ENCODE measurements at regions not wholly inside any gene's neighbourhood (a gene's known extent, or its start where the extent isn't known, plus 50 kb on each side); places are given as distances from the start of the nearest gene placed in this dataset.
"Not testable (repeated sequence)": the region's sequence is repeated elsewhere in the genome, so short reads cannot be mapped to it uniquely, and the experiment has no call there.

DNA sequence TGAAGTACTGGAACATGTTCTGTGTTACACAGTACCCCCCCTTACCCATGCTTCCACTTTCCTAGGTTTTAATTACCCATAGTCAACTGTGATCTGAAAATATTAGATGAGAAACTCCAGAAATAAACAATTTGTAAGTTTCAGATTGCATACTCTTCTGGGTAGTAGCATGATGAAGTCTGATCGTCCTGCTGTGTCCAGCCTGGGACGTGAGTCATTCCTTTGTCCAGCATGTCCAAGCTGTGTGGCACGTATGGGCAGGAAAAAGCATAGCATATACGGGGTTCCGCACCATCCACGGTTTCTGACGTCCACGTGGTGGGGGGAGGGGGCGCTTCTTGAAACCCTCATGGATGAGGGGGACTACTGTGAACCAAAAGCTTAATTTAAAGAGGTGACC lies 70.7 kb upstream of the CRYM start:
- H3K4me3 Mint-ChIP-seq; H3K9me3 Mint-ChIP-seq; intact Hi-C loops (cut with micrococcal nuclease); H3K27me3 Mint-ChIP-seq; H3K27ac Mint-ChIP-seq; H3K4me1 Mint-ChIP-seq (ENCODE audit: low read depth): not testable (repeated sequence)
- H3K36me3 Mint-ChIP-seq (ENCODE audit: low read depth): peaks cover 23% of the 10 kb centered on the region

GRCh38 chr16:21347538-21347937 lies 69.4 kb upstream of the CRYM start:
- H3K4me3 Mint-ChIP-seq; H3K27ac Mint-ChIP-seq; H3K27me3 Mint-ChIP-seq; H3K9me3 Mint-ChIP-seq; H3K4me1 Mint-ChIP-seq (ENCODE audit: low read depth); intact Hi-C loops (cut with micrococcal nuclease): not testable (repeated sequence)
- H3K36me3 Mint-ChIP-seq (ENCODE audit: low read depth): peaks cover 23% of the 10 kb centered on the region

DNA sequence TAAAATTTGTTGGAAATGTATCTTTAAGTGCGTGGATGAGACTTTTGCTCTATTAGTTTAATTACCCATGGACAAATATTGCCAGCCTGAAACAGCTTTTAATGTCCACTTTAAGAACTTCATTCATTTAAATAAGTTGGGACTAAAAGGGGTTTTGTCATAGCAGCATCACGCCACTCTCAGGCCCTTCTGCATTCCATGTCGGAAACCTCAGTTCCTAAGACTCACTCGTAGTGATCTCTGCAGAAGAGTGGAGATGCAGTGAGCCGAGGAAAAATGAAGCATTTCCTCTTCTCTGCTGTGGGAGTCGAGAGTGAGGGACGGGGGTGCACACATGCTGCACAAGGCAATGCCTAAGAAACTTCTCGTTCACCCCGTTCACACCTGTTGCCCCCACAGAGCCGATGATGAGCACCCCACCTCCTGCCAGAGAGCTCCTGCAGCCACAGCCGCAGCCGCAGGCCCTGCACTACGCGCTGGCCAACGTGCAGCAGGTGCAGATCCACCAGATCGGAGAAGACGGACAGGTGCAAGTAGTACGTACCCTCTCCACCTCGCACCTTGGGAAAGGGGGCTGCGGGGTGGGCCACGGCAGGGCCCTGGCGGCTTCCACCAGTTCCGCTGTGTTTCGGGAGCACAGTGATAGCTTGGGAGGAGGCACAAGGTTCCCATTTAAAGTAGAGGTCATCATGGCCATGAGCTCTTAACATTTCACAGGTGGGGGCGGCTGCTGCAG lies 68.8 kb upstream of the CRYM start:
- intact Hi-C loops (cut with micrococcal nuclease); H3K4me1 Mint-ChIP-seq (ENCODE audit: low read depth): not testable (repeated sequence)

GRCh38 chr16:21344361-21344912 lies 66.3 kb upstream of the CRYM start:
- H3K36me3 Mint-ChIP-seq (ENCODE audit: low read depth): peaks cover 19% of the 10 kb centered on the region
- H3K27me3 Mint-ChIP-seq; intact Hi-C loops (cut with micrococcal nuclease); H3K9me3 Mint-ChIP-seq; H3K27ac Mint-ChIP-seq; H3K4me3 Mint-ChIP-seq; H3K4me1 Mint-ChIP-seq (ENCODE audit: low read depth): not testable (repeated sequence)

More for the DNA sequence above, 68.8 kb upstream of the CRYM start:
- H3K27ac Mint-ChIP-seq, H3K4me3 Mint-ChIP-seq, H3K27me3 Mint-ChIP-seq, H3K9me3 Mint-ChIP-seq: not testable (repeated sequence)
- peaks cover 23% of the 10 kb centered on the region for H3K36me3 Mint-ChIP-seq (ENCODE audit: low read depth)

- H3K27me3 Mint-ChIP-seq: no peaks in the 10 kb centered on the region
- peaks cover 9% of the 10 kb centered on the region for H3K36me3 Mint-ChIP-seq (ENCODE audit: low read depth)
- no peak overlapping the region for H3K27ac Mint-ChIP-seq
- H3K4me1 Mint-ChIP-seq (ENCODE audit: low read depth): no peaks in the 10 kb centered on the region
- no peak overlapping the region for H3K4me3 Mint-ChIP-seq
- intact Hi-C loops (cut with micrococcal nuclease): no loop called here
- no peaks in the 10 kb centered on the region for H3K9me3 Mint-ChIP-seq
Observed at GRCh38 chr16:21341101-21341500, 63.0 kb upstream of the CRYM start.

DNA sequence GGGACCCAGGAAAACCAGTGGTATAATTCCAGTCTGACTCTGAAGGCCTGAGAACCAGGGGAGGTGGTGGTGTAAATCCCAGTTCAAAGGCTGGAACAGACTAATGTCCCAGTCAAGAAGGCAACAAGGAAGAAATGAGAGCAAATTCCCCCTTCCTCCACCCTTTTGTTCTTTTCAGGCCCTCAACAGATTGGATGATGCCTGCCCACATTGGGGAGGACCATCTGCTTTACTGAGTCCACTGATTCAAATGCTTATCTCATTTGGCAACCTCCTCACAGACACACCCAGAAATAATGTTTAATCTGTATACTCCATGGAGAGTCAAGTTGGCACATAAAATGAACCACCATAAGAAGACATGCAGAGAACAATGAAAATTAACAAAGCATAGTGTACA lies 61.9 kb upstream of the CRYM start:
- no peaks in the 10 kb centered on the region for H3K4me1 Mint-ChIP-seq (ENCODE audit: low read depth)
- H3K4me3 Mint-ChIP-seq: no peak overlapping the region
- peaks cover 5% of the 10 kb centered on the region for H3K9me3 Mint-ChIP-seq
- H3K27ac Mint-ChIP-seq: no peak overlapping the region
- intact Hi-C loops (cut with micrococcal nuclease): no loop called here
- H3K27me3 Mint-ChIP-seq: no peaks in the 10 kb centered on the region
- H3K36me3 Mint-ChIP-seq (ENCODE audit: low read depth): peaks cover 9% of the 10 kb centered on the region

DNA sequence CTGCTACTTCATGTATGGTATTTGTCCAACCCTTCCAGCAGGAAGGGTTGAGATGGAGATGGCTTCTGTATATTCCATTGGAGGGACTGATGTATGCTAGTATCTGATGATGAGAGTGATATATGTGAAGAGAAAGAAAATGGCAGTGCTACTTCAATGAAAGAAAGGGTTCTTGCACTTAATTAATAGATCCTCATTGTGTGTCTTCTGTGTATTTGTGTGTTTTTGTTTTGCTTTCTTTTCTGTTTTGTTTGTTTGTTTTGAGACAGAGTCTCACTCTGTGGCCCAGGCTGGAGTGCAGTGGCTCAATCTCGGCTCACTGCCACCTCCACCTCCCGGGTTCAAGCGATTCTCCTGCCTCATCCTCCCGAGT lies 61.2 kb upstream of the CRYM start:
- H3K27me3 Mint-ChIP-seq: no peaks in the 10 kb centered on the region
- H3K4me1 Mint-ChIP-seq (ENCODE audit: low read depth): no peaks in the 10 kb centered on the region
- H3K9me3 Mint-ChIP-seq: peaks cover 6% of the 10 kb centered on the region
- H3K36me3 Mint-ChIP-seq (ENCODE audit: low read depth): peaks cover 9% of the 10 kb centered on the region
- H3K4me3 Mint-ChIP-seq: no peak overlapping the region
- intact Hi-C loops (cut with micrococcal nuclease): no loop called here
- H3K27ac Mint-ChIP-seq: no peak overlapping the region

GRCh38 chr16:21338537-21339268 lies 60.6 kb upstream of the CRYM start:
- H3K9me3 Mint-ChIP-seq: peaks cover 6% of the 10 kb centered on the region

GRCh38 chr16:21336231-21336630 lies 58.1 kb upstream of the CRYM start:
- Mint-ChIP-seq H3K27me3 (no peaks in the 10 kb centered on the region), H3K27ac (no peak overlapping the region), H3K4me1 (ENCODE audit: low read depth) (no peaks in the 10 kb centered on the region), H3K36me3 (ENCODE audit: low read depth) (peaks cover 9% of the 10 kb centered on the region), H3K9me3 (peaks cover 6% of the 10 kb centered on the region), H3K4me3 (no peak overlapping the region)
- intact Hi-C loops (cut with micrococcal nuclease): no loop called here

More at GRCh38 chr16:21338537-21339268, 60.6 kb upstream of the CRYM start:
- H3K4me3 Mint-ChIP-seq: no peak overlapping the region
- intact Hi-C loops (cut with micrococcal nuclease): no loop called here
- no peak overlapping the region for H3K27ac Mint-ChIP-seq
- peaks cover 9% of the 10 kb centered on the region for H3K36me3 Mint-ChIP-seq (ENCODE audit: low read depth)
- no peaks in the 10 kb centered on the region for H3K27me3 Mint-ChIP-seq
- no peaks in the 10 kb centered on the region for H3K4me1 Mint-ChIP-seq (ENCODE audit: low read depth)

DNA sequence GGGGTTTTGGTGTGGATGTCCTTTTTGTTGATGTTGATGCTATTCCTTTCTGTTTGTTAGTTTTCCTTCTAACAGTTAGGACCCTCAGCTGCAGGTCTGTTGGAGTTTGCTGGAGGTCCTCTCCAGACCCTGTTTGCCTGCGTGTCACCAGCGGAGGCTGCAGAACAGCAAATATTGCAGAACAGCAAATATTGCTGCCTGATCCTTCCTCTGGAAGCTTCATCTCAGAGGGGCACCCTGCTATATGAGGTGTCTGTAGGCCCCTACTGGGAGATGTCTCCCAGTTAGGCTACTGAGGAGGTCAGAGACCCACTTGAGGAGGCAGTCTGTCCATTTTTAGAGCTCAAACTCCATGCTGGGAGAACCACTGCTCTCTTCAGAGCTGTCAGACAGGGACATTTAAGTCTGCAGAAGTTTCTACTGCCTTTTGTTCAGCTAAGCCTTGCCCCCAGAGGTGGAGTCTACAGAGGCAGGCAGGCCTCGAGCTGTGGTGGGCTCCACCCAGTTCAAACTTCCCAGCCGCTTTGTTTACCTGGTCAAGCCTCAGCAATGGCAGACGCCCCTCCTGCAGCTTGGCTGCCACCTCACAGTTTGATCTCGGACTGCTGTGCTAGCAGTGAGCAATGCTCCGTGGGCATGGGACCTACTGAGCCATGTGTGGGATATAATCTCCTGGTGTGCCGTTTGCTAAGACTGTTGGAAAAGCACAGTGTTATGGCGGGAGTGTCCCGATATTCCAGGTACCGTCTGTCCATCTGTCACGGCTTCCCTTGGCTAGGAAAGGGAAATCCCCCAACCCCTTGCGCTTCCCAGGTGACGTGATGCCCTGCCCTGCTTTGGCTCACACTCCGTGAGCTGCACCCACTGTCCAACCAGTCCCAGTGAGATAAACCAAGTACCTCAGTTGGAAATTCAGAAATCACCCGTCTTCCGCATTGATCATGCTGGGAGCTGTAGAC lies 56.4 kb upstream of the CRYM start:
- H3K27me3 Mint-ChIP-seq; H3K36me3 Mint-ChIP-seq (ENCODE audit: low read depth); H3K9me3 Mint-ChIP-seq; H3K4me1 Mint-ChIP-seq (ENCODE audit: low read depth); H3K4me3 Mint-ChIP-seq; intact Hi-C loops (cut with micrococcal nuclease); H3K27ac Mint-ChIP-seq: not testable (repeated sequence)

- H3K4me1 Mint-ChIP-seq (ENCODE audit: low read depth); H3K4me3 Mint-ChIP-seq; intact Hi-C loops (cut with micrococcal nuclease); H3K27me3 Mint-ChIP-seq; H3K36me3 Mint-ChIP-seq (ENCODE audit: low read depth); H3K27ac Mint-ChIP-seq: not testable (repeated sequence)
- H3K9me3 Mint-ChIP-seq: peaks cover 11% of the 10 kb centered on the region
Observed at GRCh38 chr16:21333683-21334082, 55.6 kb upstream of the CRYM start.

Measured in dendritic cell treated with granulocyte-macrophage colony-stimulating factor and Interleukin-4, amounts not matched to agents 40 ng/mL and 50 ng/mL, for 4 days (primary cell).